IMR-90 (cell line): ENCODE measurements at regions not wholly inside any gene's neighbourhood (a gene's known extent, or its start where the extent isn't known, plus 50 kb on each side); places are given as distances from the start of the nearest gene placed in this dataset.

ENCODE experiments used
- ATAC-seq: fragments of 200-7000 bp; cut with Tn5 transposase; 2 replicates; pipeline ENCODE4 v1.9.1; 2020; ENCODE audit warnings: low read depth, mild to moderate bottlenecking, moderate library complexity
- BruUV-seq: library from RNA; stranded (reverse); fragments of 400-500 nt; replicated peaks from 2 replicates; lab custom pipeline; 2021; lab: Mats Ljungman, UMichigan
- CTCF ChIA-PET: fragments of 300-600 bp; formaldehyde crosslinking; extraction: SDS; loops from one replicate; lab custom pipeline; 2021; ENCODE audit warnings: antibody characterized with exemption; lab: Yijun Ruan, JAX
- POLR2A ChIA-PET: fragments of 300-600 bp; sonication (Branson Sonifier 250); formaldehyde crosslinking; loops from one replicate; lab custom pipeline; 2022; ENCODE audit warnings: antibody characterized with exemption; ENCODE audit not compliant: unreplicated experiment; lab: Charles Lee
- DNase-seq: peaks from one replicate; pipeline ENCODE4 v3.0.0; 2013
- H2AFZ ChIP-seq: replicated peaks from 2 replicates; pipeline ENCODE3; 2013; ENCODE audit warnings: low read length, mild to moderate bottlenecking; ENCODE audit not compliant: poor library complexity
- H2AK5ac ChIP-seq: 2 replicates; pipeline ENCODE4 v1.6.1; 2013; ENCODE audit warnings: low read depth, low read length, inconsistent platforms
- H2AK9ac ChIP-seq: replicated peaks from 2 replicates; pipeline ENCODE3; 2013; ENCODE audit warnings: mild to moderate bottlenecking, low read depth, low read length, moderate library complexity; ENCODE audit not compliant: poor library complexity
- H2BK120ac ChIP-seq: 2 replicates; pipeline ENCODE4 v1.6.1; 2013; ENCODE audit warnings: low read depth, low read length, inconsistent platforms
- H2BK15ac ChIP-seq: 3 replicates; pipeline ENCODE4 v1.6.1; 2013; ENCODE audit warnings: low read depth, low read length, inconsistent platforms
- H2BK20ac ChIP-seq: 2 replicates; pipeline ENCODE4 v1.6.1; 2013; ENCODE audit warnings: low read depth, mild to moderate bottlenecking, inconsistent platforms, low read length, moderate library complexity
- H2BK5ac ChIP-seq: 2 replicates; pipeline ENCODE4 v1.6.1; 2013; ENCODE audit warnings: mild to moderate bottlenecking, low read depth, low read length, inconsistent platforms; ENCODE audit not compliant: poor library complexity, severe bottlenecking
- H3K14ac ChIP-seq: replicated peaks from 2 replicates; pipeline ENCODE4 v1.6.1; 2013; ENCODE audit warnings: low read depth, low read length, inconsistent platforms
- H3K18ac ChIP-seq: 2 replicates; pipeline ENCODE4 v1.6.1; 2013; ENCODE audit warnings: low read depth, low read length, control low read depth
- H3K23ac ChIP-seq: 2 replicates; pipeline ENCODE4 v1.6.1; 2013; ENCODE audit warnings: low read depth, low read length, inconsistent platforms
- H3K27ac ChIP-seq: 2 replicates; pipeline ENCODE4 v1.5.1; 2013; ENCODE audit warnings: mild to moderate bottlenecking, control low read depth, low read length; ENCODE audit not compliant: insufficient read depth
- H3K27me3 ChIP-seq: 2 replicates; pipeline ENCODE4 v1.6.1; 2013; ENCODE audit warnings: low read length; ENCODE audit not compliant: control insufficient read depth, insufficient read depth
- H3K36me3 ChIP-seq: 2 replicates; pipeline ENCODE4 v1.6.1; 2013; ENCODE audit warnings: low read length, mixed read lengths; ENCODE audit not compliant: control insufficient read depth, insufficient read depth
- H3K4ac ChIP-seq: 2 replicates; pipeline ENCODE4 v1.6.1; 2013; ENCODE audit warnings: low read depth, low read length, inconsistent platforms
- H3K4me1 ChIP-seq: 2 replicates; pipeline ENCODE4 v1.6.1; 2013; ENCODE audit warnings: low read length, mixed read lengths; ENCODE audit not compliant: control insufficient read depth, insufficient read depth
- H3K4me2 ChIP-seq: 2 replicates; pipeline ENCODE4 v1.6.1; 2013; ENCODE audit warnings: low read depth, mild to moderate bottlenecking, control low read depth, low read length, moderate library complexity
- H3K4me3 ChIP-seq: 2 replicates; pipeline ENCODE4 v1.5.1; 2013; ENCODE audit warnings: low read depth, mild to moderate bottlenecking, control low read depth, low read length, moderate library complexity; ENCODE audit not compliant: insufficient read depth
- H3K56ac ChIP-seq: 2 replicates; pipeline ENCODE4 v1.6.1; 2013; ENCODE audit warnings: low read length, inconsistent platforms; ENCODE audit not compliant: insufficient read depth; ENCODE audit errors: extremely low read depth
- H3K79me1 ChIP-seq, 2 experiments: 2 replicates each; pipeline ENCODE4 v1.6.1; 2013; ENCODE audit warnings: low read length in 2 of 2, inconsistent platforms in 1 of 2, low read depth in 1 of 2
- H3K9ac ChIP-seq: 2 replicates; pipeline ENCODE4 v1.6.1; 2013; ENCODE audit warnings: low read depth, low read length, control low read depth
- H3K9me1 ChIP-seq: 2 replicates; pipeline ENCODE4 v1.6.1; 2013; ENCODE audit warnings: low read length, inconsistent platforms; ENCODE audit not compliant: insufficient read depth
- H3K9me3 ChIP-seq: 2 replicates; pipeline ENCODE4 v1.6.1; 2013; ENCODE audit warnings: low read length; ENCODE audit not compliant: control insufficient read depth, insufficient read depth
- H4K20me1 ChIP-seq: 2 replicates; pipeline ENCODE4 v1.6.1; 2013; ENCODE audit warnings: low read length, inconsistent platforms; ENCODE audit not compliant: insufficient read depth
- H4K5ac ChIP-seq: 2 replicates; pipeline ENCODE4 v1.6.1; 2013; ENCODE audit warnings: mild to moderate bottlenecking, low read depth, low read length, control low read depth
- H4K8ac ChIP-seq, 2 experiments: 2 replicates each; pipeline ENCODE4 v1.6.1; 2013; ENCODE audit warnings: low read depth in 2 of 2, low read length in 2 of 2, control low read depth in 1 of 2, inconsistent platforms in 1 of 2
- H4K91ac ChIP-seq: 2 replicates; pipeline ENCODE4 v1.6.1; 2013; ENCODE audit warnings: low read depth, low read length, inconsistent platforms; ENCODE audit not compliant: insufficient read depth
- CHD1 ChIP-seq: IDR thresholded peaks from 2 replicates; pipeline ENCODE4 v1.6.1; 2012; ENCODE audit warnings: low read depth, low read length, improper control_type of control experiment
- CTCF ChIP-seq: conservative IDR thresholded peaks from 2 replicates; pipeline ENCODE4 v1.5.1; 2012; ENCODE audit warnings: mild to moderate bottlenecking, low read depth, low read length, improper control_type of control experiment
- FOS ChIP-seq: fragments of 150-350 bp; IDR thresholded peaks from 2 replicates; pipeline ENCODE4 v1.6.1; 2016; ENCODE audit warnings: low read depth, low read length
- MAFK ChIP-seq: IDR thresholded peaks from 2 replicates; pipeline ENCODE4 v1.6.1; 2012; ENCODE audit warnings: low read depth, low read length, improper control_type of control experiment
- MAZ ChIP-seq: IDR thresholded peaks from 2 replicates; pipeline ENCODE4 v1.6.1; 2012; ENCODE audit warnings: low read depth, mild to moderate bottlenecking, low read length, improper control_type of control experiment, moderate library complexity, borderline replicate concordance
- NFE2L2 ChIP-seq: fragments of 150-350 bp; IDR thresholded peaks from 2 replicates; pipeline ENCODE4 v1.6.1; 2016; ENCODE audit warnings: low read depth, mild to moderate bottlenecking, low read length
- WGBS, 2 experiments: methylation state at CpG; one replicate each; pipeline versions ENCODE4 v1.1.5 to v1.1.7; 2013; ENCODE audit warnings: missing lambda C conversion rate in 2 of 2; ENCODE audit not compliant: insufficient read length in 1 of 2; ENCODE audit errors: extremely low coverage in 2 of 2; 5-methylcytosine and 5-hydroxymethylcytosine counted together
- dilution Hi-C: fragments of 300-500 bp; cut with HindIII; formaldehyde crosslinking; loops from one replicate; pipeline ENCODE4 v1.14.3; 2018; ENCODE audit warnings: low sequenced_read_pairs; ENCODE audit not compliant: unreplicated experiment
- in situ Hi-C: fragments of 300-500 bp; cut with MboI; formaldehyde crosslinking; loops from 3 replicates; pipeline ENCODE4 v1.14.3; 2019; ENCODE audit warnings: low sequenced_read_pairs, inconsistent platforms, mixed read lengths
- intact Hi-C: fragments of 100-400 bp; cut with micrococcal nuclease; formaldehyde crosslinking; loops from 2 replicates; pipeline ENCODE4 v1.10.0; 2022
- TF ChIP-seq, protein P1 (sequence below): fragments of 150-350 bp; IDR thresholded peaks from 2 replicates; pipeline ENCODE4 v1.6.1; 2017; ENCODE audit warnings: mild to moderate bottlenecking, antibody characterized with exemption, low read length, low read depth
- TF ChIP-seq, protein P2 (sequence below): fragments of 150-350 bp; IDR thresholded peaks from 2 replicates; pipeline ENCODE4 v1.6.1; 2016; ENCODE audit warnings: low read depth, mild to moderate bottlenecking, low read length, moderate library complexity, borderline replicate concordance

- CTCF ChIA-PET, result no interaction called here
- intact Hi-C loops (no loop called here), in situ Hi-C loops (no loop called here), dilution Hi-C loops (no loop called here)
- Histone ChIP-seq H4K91ac (no peak overlapping the region), H2AK9ac (no peak overlapping the region), H3K4me3 (no peak overlapping the region), H3K9me1 (no peaks in the 10 kb centered on the region), H3K27me3 (no peaks in the 10 kb centered on the region), H3K56ac (no peak overlapping the region), H4K20me1 (no peaks in the 10 kb centered on the region), H4K5ac (no peak overlapping the region), H3K18ac (no peak overlapping the region), H2BK15ac (no peak overlapping the region), H3K14ac (no peak overlapping the region), H2AK5ac (no peak overlapping the region), H2BK120ac (no peak overlapping the region), H3K4ac (no peak overlapping the region), H3K36me3 (no peaks in the 10 kb centered on the region), H3K23ac (no peak overlapping the region), H3K79me1 (no peaks in the 10 kb centered on the region), H3K27ac (no peak overlapping the region), H2BK5ac (no peak overlapping the region), H3K4me1 (no peaks in the 10 kb centered on the region), H3K4me2 (no peak overlapping the region), H3K9ac (no peak overlapping the region), H2BK20ac (no peak overlapping the region), H3K9me3 (no peaks in the 10 kb centered on the region), H4K8ac (no peak overlapping the region), H2AFZ (no peak overlapping the region)
- no TSS peak for BruUV-seq
- WGBS, 2 experiments, result no CpG with 5 or more reads among the region's 3 CpGs
- DNase-seq, result no peak
- TF ChIP-seq MAFK (no peak), CHD1 (no peak), NFE2L2 (no peak), FOS (no peak), CTCF (no peak), MAZ (no peak)
- TF ChIP-seq, protein P1, sequence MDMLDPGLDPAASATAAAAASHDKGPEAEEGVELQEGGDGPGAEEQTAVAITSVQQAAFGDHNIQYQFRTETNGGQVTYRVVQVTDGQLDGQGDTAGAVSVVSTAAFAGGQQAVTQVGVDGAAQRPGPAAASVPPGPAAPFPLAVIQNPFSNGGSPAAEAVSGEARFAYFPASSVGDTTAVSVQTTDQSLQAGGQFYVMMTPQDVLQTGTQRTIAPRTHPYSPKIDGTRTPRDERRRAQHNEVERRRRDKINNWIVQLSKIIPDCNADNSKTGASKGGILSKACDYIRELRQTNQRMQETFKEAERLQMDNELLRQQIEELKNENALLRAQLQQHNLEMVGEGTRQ, result no peak
- TF ChIP-seq, protein P2, sequence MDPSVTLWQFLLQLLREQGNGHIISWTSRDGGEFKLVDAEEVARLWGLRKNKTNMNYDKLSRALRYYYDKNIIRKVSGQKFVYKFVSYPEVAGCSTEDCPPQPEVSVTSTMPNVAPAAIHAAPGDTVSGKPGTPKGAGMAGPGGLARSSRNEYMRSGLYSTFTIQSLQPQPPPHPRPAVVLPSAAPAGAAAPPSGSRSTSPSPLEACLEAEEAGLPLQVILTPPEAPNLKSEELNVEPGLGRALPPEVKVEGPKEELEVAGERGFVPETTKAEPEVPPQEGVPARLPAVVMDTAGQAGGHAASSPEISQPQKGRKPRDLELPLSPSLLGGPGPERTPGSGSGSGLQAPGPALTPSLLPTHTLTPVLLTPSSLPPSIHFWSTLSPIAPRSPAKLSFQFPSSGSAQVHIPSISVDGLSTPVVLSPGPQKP, result no peak
- ATAC-seq, result no peak
- POLR2A ChIA-PET, result no interaction called here
These were observed 111.7 kb downstream of the GADD45G start for GRCh38 chr9:89716559-89716958.
